ENCODE measurements at regions not wholly inside any gene's neighbourhood (a gene's known extent, or its start where the extent isn't known, plus 50 kb on each side); places are given as distances from the start of the nearest gene placed in this dataset.

DNA sequence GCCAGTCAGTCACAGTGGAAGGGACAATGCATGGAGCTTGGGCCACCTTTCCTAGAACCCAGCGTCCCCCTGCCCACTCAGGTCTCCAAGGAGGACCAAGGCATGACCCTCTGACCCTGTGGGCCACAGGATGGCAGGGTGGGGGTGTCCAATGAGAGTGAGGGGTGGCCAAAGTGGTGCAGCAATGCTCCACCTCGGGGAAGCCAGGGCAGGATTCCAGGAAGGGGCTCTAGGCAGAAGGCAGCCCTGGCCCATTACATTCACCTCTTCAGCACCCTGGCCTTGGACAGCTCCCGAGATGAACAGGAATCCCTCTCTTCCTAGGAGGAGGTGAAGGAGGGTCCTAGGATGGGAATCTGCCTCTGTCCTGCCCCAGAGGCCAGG lies 597.5 kb downstream of the BRD1 start:
- DNase-seq: no peak

DNA sequence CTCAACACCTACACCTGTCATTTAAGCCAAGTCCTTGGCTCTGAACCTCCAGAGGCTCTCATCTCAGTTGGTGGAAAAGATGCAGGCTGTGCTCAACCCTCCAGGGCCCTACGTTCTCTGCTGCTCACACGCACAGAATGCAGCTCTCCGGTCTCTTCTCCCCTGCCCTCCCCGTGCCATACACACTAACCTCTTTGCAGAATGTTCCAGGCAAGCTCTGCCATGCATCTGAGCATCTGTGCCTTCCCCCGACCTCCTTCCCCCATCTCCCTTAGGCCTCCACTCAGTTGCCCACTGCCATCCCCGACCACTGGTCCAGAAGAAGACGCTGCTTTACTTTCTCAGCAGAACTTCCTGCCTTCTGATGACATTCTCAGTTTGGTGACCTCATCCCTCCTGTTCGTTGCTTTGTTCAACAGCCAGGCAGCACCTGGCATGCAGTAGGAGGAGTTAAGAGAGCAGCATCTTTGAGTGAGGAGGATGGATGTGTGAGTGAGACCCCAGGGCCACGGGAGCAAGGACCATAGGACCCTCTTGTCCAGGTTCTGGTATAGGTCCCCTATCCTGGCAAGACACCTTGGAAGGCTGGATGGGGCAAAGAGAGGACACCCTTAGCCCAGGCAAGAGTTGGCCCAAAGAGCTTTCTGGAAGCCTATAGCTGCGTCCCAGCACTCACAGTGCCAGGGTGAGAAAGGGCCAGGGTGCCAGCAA lies 598.0 kb downstream of the BRD1 start:
- DNase-seq: no peak

DNA sequence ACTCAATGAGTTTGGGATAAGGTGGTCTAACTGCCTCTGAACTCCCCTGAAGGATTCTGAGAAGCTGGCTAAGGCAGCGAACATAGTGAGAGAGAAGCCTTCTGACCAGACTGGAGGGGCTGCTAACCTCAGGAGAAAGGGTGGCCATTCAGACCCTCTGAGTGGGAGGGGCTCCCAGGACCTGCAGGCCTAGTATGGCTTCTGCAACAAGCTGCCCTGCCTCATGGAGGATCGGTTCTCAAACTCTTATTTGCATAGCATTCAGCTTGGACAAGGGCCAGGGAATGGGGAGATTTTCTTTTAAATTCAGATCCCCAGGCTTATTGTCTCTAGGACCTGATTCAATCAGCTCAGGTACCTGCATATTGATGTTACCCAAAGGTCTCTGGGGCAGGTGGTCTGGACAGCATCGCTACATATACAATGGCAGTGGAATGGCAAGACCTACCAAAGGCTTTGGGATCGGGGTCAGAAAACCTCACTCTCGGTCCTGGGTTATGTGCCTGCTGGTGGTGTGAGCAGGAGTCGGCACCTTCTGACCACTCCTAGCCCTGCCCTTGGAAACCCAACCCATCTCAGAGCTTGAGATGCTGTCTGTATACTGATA lies 599.1 kb downstream of the BRD1 start:
- no peak for DNase-seq

DNA sequence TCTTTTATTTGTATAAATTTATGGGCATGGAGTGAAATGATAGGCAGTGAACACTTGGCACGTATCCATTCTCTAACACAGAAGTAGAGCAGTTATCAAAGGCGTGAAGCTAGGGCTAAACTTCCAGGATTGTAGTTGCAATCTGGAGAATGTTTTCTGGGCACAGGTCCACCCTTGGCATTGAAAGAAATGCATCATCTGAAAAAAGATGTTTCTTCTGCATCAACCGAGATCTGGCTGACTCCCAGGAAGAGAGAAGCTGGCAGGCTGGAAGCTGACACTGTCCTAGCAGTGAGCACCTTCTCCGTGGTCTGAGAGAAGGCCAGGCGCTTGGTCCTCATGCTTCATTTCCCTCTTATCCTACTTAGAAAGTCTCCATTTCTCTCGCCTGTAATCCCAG lies 600.0 kb downstream of the BRD1 start:
- DNase-seq: no peak

DNA sequence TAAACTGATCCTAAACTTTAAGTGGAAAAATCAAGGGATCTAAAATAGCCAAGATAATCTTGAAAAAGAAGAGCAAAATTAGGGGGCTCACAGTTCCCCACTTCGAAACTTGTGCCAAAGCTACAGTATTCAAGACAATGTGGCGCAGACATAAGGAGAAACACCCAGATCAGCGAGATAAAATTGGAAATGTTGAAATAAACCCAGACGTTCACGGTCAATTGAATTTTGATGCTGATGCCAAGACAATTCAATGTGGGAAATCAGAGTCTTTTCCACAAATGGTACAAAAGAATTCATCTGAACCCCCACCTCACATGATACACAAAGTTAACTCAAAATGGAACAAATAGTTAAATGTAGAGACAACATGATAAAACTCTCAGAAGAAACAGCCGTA lies 601.6 kb downstream of the BRD1 start:
- DNase-seq: no peak

DNA sequence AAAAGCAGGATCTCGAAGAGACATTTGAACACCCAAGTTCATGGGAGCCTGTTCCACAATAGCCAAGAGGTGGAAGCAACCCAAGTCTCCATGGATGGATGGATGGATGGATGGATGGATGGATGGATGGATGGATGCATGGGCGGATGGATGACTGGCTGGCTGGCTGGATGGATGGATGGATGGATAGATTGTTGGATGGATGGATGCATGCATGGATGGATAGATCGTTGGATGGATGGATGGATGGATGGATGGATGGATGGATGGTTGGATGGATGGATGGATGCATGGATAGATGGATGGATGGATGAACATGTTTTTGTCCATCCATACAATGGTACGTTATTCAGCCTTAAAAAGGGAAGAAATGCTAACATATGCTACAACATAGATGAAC lies 603.4 kb downstream of the BRD1 start:
- no peak for DNase-seq

DNA sequence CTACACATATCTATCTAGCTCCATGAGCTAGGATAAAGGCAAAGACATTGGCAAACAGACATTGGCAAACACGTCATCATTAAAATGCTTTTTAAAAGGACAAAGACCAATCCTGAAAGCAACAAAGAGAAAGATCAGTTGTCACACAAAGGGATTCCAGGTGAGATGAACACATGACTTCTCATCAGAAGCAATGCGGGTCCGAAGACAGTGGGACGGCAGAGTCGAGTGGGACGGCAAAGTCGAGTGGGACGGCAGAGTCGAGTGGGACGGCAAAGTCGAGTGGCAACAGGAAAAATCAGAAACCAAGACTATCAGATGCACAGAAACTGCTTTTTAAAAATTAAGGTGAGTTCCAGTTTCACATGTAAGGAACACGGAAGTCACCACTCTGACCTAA lies 609.5 kb downstream of the BRD1 start:
- no peak for DNase-seq

DNA sequence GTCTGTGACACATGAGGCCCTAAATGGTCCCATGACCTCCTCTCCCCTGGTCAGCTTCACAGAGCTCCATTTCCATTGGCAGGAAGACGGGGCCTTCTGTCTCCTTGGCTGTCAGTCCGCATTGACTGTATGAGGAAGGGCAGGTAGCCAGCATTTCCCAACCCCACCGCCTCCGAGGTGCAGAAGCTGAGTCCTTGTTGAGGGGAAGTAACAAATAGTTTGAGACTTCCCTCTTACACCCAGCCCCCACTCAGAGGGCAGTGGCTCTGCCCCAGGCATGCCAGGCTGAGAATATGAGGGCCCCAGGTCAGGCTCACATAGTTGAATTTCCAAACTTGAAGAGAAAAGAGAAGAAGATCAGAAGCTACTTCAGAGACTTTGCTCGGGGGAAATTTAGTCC lies 611.1 kb downstream of the BRD1 start:
- DNase-seq: no peak

DNA sequence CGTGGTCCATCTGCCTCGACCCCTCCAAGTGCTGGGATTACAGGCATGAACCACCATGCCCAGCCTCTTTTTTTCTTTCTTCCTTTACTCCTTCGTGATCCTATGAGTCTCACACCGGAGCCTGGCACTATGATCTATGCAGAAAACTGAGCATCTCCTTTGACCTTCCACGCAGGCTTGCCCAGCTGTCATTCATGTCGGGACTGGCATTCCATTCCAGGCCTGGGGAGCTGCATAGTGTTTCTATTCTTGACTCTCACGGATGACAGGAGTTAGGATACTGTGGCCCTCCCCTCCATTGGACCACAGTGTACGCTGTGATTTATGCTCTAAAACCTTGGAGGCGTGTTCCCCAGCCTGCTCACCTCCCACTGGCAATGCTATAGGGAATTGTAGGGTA lies 611.8 kb downstream of the BRD1 start:
- DNase-seq: no peak

DNA sequence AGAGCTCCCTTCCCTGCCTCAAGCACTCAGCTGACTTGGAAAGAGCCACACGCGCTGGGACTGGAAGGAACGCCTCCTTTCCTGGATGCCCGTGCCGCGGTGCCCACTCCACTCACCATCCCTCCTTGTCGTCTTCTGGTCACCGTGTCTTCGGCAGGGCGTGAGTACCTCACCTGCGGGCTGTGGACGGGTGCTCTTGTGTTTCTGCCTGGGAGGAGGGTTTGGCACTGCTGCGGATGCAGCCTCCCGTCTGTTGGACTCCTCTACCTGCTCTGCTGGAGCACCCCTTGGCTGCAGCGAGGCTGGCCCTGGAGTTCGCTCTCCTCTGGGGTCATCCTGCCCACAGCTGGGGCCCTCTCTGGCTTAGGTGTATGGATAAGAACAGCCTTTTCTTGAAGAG lies 612.7 kb downstream of the BRD1 start:
- no peak for DNase-seq

DNA sequence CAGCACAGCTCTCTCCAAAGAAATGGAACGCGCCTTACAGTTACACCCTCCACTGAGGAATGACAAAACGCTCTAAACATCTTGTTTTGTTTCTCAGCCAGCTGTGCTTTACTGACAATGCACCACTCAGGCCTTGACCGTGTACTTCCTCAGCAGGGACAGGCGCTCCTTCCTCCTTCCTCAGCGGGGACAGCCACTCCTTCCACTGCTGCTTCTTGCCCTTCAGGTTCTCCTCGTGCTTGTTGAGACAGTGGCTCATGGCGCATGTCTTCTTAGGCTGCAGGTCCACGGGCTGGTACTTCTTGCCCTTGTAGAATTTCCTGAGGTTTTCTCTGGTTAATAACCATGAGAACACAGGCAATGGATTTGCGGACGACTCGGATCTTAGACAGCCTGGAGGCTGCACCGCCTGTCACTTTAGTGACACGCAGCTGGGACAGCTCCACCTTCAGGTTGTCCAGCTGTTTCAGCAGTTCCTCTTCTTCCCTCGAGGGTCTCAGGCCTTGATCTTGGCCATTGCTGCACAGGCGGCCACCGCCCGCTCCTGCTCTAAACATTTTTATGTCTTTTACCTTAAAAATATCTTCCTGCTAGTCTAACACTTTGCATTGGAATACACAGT lies 613.8 kb downstream of the BRD1 start:
- no peak for DNase-seq

DNA sequence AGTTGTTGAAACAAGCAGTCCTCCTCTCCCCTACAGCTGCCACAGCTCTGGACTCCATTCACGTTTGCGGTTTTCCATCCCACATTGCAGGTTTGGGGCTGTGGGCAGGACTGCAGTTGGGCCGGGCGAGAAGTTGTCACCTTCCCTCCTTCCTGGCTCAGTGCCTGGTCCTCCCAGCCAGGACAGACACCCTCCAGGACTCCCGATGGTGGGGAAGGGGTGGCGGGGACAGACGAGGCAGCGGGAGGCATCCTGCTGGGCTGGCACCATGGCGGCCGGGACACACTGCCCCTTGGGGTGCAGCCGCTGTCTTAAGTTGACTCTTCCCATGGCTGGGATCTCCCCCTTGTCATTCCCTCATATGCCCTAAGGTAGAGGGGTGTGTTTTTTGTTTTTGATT lies 615.2 kb downstream of the BRD1 start:
- DNase-seq: no peak

DNA sequence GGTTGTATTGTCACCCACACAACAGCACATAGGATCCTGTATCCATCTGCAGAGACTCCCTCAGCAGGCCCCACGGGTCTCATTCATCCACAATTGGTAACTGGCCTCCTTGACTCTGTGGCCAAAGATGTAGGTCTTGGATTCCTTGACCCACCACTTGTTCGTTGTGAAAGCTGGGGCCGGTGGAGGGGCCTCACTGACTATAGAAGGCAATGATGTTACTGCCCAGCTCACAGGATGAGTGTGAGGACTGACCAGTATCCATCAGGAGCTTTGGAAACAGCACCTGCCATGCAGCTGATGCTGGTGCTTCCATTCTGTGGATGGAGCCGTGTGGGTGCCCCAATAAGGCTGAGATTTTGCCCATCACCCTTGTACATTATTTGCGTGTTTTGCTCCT lies 615.7 kb downstream of the BRD1 start:
- no peak for DNase-seq

DNA sequence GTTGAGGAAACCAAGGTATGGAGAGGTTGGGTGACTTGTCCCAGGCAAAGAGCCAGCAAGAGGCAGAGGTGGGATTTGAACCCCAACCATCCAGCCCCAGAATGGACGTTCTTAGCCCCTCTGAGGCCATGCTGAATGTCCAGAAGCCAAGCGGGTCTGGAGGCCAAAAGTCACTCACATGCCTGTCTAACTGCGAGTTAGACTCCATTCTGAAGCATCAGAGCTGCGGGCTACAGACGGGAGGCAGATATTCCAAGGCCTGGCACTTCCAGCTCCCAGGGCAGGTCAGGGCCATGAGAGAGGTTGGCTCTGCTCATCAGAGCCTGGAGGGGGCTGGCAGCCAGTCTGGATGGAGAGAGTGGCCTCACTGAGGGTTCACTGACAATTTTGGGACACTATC lies 616.5 kb downstream of the BRD1 start:
- DNase-seq: no peak

DNA sequence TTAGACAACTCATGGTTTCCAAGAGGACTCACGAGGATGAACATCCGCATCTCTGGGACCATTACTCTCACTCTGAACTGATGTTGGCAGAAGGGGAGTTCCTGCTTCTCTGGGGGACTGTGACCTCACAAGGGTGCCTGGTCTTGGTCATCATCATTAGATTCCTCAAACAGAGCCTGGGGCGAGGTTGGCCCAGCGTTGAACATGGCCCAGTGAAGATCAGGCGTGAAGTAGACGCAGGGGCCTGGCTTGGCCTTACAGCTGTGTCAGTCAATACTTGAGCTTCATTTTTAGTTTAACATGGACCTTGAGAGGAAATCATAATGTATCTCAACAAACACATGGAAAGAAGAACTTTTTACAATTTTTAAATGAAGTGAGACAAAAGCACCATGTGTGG lies 617.1 kb downstream of the BRD1 start:
- no peak for DNase-seq

DNA sequence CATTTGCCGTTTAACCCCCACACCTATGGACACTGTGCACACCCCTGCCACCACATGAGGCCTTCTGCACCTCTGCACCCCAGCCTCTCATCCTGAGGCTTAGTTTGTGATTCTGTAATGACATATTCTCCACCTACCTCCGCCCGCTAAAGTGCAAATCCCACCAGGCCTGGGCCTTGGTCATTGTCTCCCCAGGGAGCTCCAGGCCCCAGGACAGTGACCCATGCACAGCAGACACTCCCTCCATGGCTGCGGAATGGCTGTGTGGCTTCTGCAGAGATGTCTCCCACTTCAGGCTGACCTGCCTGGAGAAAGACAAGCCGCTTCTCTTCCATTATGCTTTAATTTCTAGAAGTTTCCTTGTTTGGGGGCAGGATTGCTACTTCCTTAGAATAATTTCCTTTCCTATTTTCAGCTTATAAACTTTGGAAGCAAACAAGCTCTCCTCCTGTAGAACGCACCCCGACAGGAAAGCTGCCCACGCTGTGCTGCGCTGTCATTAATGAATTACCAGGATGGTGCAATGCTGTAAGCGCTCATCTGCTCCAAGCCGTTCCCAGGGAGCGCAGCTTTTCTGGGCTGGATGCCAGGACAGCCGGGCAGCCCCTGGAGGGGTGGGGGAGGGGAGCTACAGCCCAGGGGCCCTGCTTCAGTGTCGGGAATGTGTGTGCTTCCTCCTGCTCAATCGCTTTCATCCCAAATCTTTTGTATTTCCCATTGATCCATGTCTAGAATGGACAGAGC lies 618.0 kb downstream of the BRD1 start:
- DNase-seq: peak in 33 of 51 donors; percentile 4 to 64 (median 38)

DNA sequence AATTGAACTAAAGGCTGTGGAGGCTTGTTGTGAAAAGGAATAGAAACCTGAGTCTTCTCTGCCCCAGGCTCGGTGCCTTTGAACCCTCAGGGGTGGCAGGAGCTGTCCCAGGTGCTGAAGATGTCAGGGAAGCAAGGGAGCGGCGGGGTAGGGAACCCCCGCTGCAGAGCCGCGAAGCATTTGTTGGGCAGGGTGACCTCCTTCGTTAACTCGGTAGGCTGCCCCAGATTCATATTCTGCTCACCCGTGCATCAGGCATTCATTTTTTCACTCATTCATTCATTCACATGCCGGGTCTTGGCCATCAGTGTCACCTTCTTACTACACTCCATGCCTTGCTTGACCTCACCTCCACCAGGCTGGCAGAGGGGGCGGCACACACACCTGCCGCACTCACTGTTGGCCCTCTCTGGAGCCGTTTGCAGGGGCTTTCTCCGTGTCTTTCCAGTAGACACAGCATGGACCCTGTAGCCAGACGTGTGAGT lies 618.9 kb downstream of the BRD1 start:
- DNase-seq: no peak

DNA sequence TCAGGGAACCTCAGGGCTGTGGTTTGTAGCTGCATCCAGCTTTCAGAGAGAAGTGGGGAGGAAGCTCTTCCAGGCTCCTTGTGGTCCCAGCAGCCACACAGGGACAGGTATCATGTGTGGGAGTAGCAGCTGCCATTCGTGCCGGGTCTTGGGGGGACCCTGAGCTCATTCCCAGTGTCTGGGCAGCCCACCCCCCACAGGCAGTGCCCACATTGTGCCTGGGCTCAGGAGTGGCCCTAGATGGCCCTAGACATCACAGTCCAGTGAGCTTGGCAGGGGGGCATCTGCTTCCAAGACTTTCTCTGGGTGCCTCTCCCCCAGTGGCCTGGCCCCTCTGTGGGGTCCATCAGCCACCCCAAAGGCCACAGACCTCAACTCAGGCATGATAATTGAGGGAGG lies 619.7 kb downstream of the BRD1 start:
- DNase-seq: no peak

DNA sequence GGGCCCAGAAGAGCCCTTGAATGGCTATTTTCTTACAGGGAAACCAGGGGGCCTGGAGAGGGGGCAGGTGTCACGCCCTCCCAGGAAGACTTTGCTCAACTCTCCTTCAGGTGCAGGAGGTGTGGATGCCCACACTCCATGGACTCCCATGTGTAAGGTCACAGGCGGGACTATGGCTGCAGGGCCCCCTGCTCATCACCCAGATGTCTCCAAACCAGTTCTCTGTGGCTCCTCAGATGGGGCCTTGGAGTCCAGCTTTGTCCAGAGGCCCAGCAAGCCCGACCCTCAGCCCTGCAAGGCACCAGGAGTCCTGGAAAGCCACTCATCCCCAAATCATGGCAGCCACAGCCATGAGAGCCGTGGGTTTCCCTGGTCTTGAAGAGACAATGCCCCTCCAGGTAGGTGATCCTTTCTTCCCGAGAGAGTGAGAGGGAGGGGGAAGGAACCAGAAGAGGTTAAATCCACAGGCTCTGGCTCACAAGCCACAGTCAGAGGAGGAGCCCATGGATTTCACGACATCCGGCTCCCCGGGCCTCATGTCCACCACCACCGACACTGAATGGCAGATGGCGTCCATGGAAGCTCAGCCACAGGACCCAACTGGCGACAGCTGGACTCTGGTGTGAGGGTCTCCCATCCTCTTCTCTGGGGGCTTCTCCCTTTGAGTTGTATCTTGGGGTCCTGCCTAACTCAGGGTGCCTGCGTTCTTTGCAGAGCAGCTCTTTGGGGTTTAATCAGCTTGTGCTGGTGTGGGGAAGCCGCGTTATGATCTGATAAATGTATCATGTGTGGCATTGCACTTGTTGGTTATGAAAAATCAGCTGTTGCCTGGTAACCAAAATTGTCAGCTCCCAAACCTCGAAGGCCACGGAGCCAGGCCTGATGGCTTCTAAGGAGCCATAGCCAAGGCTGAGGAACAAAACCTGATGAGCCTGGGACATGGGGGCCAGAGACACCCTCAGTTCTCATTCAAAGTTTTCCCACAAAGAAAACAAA lies 620.4 kb downstream of the BRD1 start:
- peak in 1 of 51 donors; percentile 10 for DNase-seq

DNA sequence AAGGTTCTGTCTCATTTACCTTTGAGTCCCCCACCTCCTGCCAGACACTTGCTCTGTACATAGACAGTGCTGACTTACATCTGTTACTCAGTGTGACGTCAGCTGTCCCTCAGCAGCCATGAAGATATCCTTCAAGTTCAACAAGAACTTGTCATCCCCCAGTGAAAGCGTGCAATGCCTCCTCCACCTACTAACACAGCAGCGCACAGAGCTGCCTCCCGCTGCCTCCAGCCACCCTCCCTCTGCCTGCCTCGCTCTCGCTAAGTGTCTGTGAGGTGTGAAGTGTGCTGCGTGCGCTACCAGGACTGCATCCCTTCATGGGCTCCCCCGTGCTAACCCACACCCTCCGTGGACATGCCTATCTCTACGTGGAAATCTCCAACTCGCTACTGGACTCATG lies 621.4 kb downstream of the BRD1 start:
- DNase-seq: no peak

DNA sequence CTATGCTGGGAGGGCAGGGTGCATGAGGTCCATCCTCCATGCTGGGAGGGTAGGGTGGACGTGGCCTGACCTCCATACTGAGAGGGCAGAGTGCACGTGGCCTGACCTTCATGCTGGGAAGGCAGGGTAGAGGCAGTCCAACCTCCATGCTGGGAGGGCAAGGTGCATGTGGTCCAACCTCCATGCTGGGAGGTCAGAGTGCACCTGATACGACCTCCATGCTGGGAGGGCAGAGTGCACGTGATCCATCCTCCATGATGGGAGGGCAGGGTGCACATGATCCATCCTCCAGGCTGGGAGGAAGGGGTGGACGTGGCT lies 622.2 kb downstream of the BRD1 start:
- no peak for DNase-seq

Measured in hypothalamus (tissue), 51 donors.